GM23338 (cell line): ENCODE measurements at regions not wholly inside any gene's neighbourhood (a gene's known extent, or its start where the extent isn't known, plus 50 kb on each side); places are given as distances from the start of the nearest gene placed in this dataset.

Source experiments
- ATAC-seq: fragments of 200-7000 bp; cut with Tn5 transposase; 3 replicates; pipeline ENCODE4 v1.9.1; 2020
- DNase-seq: peaks from one replicate; pipeline ENCODE4 v3.0.0-alpha.2; 2015; ENCODE audit warnings: low spot score
- H2AFZ ChIP-seq: fragments of 200-600 bp; sonication (generic); 2 replicates; pipeline ENCODE4 v1.8.0; 2016; ENCODE audit warnings: antibody characterized with exemption, mild to moderate bottlenecking, moderate library complexity
- H3F3A ChIP-seq: fragments of 200-600 bp; sonication (generic); replicated peaks from 2 replicates; pipeline ENCODE4 v1.8.0; 2017; ENCODE audit warnings: antibody characterized with exemption, mixed run types, low read depth
- H3K27ac ChIP-seq: fragments of 200-600 bp; sonication (generic); 2 replicates; pipeline ENCODE4 v1.6.1; 2016; ENCODE audit warnings: low read depth
- H3K27me3 ChIP-seq: fragments of 200-600 bp; sonication (generic); 2 replicates; pipeline ENCODE4 v1.8.0; 2016; ENCODE audit warnings: mild to moderate bottlenecking, mixed run types, moderate library complexity; ENCODE audit not compliant: insufficient read depth
- H3K36me3 ChIP-seq: fragments of 200-600 bp; sonication (generic); 2 replicates; pipeline ENCODE4 v1.8.0; 2016; ENCODE audit warnings: mild to moderate bottlenecking; ENCODE audit not compliant: insufficient read depth
- H3K4me1 ChIP-seq: fragments of 200-600 bp; sonication (generic); 2 replicates; pipeline ENCODE4 v1.8.0; 2016; ENCODE audit warnings: mild to moderate bottlenecking, moderate library complexity; ENCODE audit not compliant: insufficient read depth
- H3K4me2 ChIP-seq: fragments of 200-600 bp; sonication (generic); 2 replicates; pipeline ENCODE4 v1.7.1; 2017; ENCODE audit warnings: mixed run types
- H3K4me3 ChIP-seq: fragments of 200-600 bp; sonication (generic); 2 replicates; pipeline ENCODE4 v1.6.1; 2016; ENCODE audit warnings: mixed run types
- H3K79me2 ChIP-seq: fragments of 200-600 bp; sonication (generic); replicated peaks from 2 replicates; pipeline ENCODE4 v1.8.0; 2017; ENCODE audit warnings: mild to moderate bottlenecking; ENCODE audit not compliant: insufficient read depth
- H3K9me2 ChIP-seq: fragments of 200-600 bp; sonication (generic); 2 replicates; pipeline ENCODE4 v1.8.0; 2017; ENCODE audit not compliant: insufficient read depth
- H4K20me1 ChIP-seq: fragments of 200-600 bp; sonication (generic); replicated peaks from 2 replicates; pipeline ENCODE4 v1.8.0; 2017; ENCODE audit warnings: mild to moderate bottlenecking; ENCODE audit not compliant: insufficient read depth
- H3K27ac Mint-ChIP-seq: 2 replicates; pipeline ENCODE4 v1.8.0; 2020; ENCODE audit warnings: inconsistent platforms, mild to moderate bottlenecking, moderate library complexity, mixed read lengths
- H3K27me3 Mint-ChIP-seq: 3 replicates; pipeline ENCODE4 v1.8.0; 2022; ENCODE audit warnings: low read depth, mild to moderate bottlenecking, moderate library complexity, mixed read lengths, inconsistent platforms; ENCODE audit not compliant: insufficient read depth, poor library complexity
- H3K36me3 Mint-ChIP-seq: 3 replicates; pipeline ENCODE4 v1.8.0; 2021; ENCODE audit warnings: low read depth, mild to moderate bottlenecking, inconsistent platforms, moderate library complexity, mixed read lengths
- H3K4me1 Mint-ChIP-seq: 3 replicates; pipeline ENCODE4 v1.8.0; 2020; ENCODE audit warnings: mild to moderate bottlenecking, inconsistent platforms, mixed read lengths
- H3K4me3 Mint-ChIP-seq: 3 replicates; pipeline ENCODE4 v1.8.0; 2021; ENCODE audit warnings: moderate library complexity, mild to moderate bottlenecking, inconsistent platforms, mixed read lengths
- H3K9me3 Mint-ChIP-seq: 3 replicates; pipeline ENCODE4 v1.8.0; 2020; ENCODE audit warnings: moderate library complexity, mild to moderate bottlenecking, inconsistent platforms, mixed read lengths
- CREB1 ChIP-seq: fragments of 250-450 bp; sonication (Bioruptor Pico); IDR thresholded peaks from 2 replicates; pipeline ENCODE4 v1.5.0; 2020; ENCODE audit warnings: low read depth, mild to moderate bottlenecking, moderate library complexity
- CTCF ChIP-seq, 2 experiments: fragments of 200-600 bp in 1 of 2; sonication (generic) in 1 of 2; conservative IDR thresholded peaks; 2 replicates each; pipeline versions ENCODE4 v1.5.1 to v1.6.1; 2016 to 2017; ENCODE audit warnings: antibody characterized with exemption in 2 of 2, low read depth in 2 of 2, mild to moderate bottlenecking in 2 of 2, moderate library complexity in 1 of 2
- ETS1 ChIP-seq: IDR thresholded peaks from 2 replicates; pipeline ENCODE4 v1.6.1; 2016; ENCODE audit warnings: antibody characterized with exemption
- EZH2 ChIP-seq: fragments of 200-600 bp; sonication (generic); IDR thresholded peaks from one replicate; pipeline ENCODE4 v1.8.0; 2017; ENCODE audit warnings: antibody characterized with exemption, mild to moderate bottlenecking, low read depth; ENCODE audit not compliant: unreplicated experiment
- EZH2phosphoT487 ChIP-seq: fragments of 200-600 bp; sonication (generic); IDR thresholded peaks from one replicate; pipeline ENCODE4 v1.8.1; 2018; ENCODE audit warnings: antibody characterized with exemption; ENCODE audit not compliant: unreplicated experiment
- JUNB ChIP-seq: IDR thresholded peaks from one replicate; pipeline ENCODE4 v1.6.1; 2016; ENCODE audit warnings: antibody characterized with exemption; ENCODE audit not compliant: unreplicated experiment
- NANOG ChIP-seq: IDR thresholded peaks from 2 replicates; pipeline ENCODE4 v1.6.1; 2016; ENCODE audit warnings: antibody characterized with exemption, borderline replicate concordance
- POLR2AphosphoS5 ChIP-seq: IDR thresholded peaks from 2 replicates; pipeline ENCODE4 v1.6.1; 2016; ENCODE audit warnings: antibody characterized with exemption, low read depth
- REST ChIP-seq: IDR thresholded peaks from one replicate; pipeline ENCODE4 v1.6.1; 2018; ENCODE audit warnings: antibody characterized with exemption; ENCODE audit not compliant: unreplicated experiment
- STAT1 ChIP-seq: IDR thresholded peaks from one replicate; pipeline ENCODE4 v1.6.1; 2016; ENCODE audit warnings: antibody characterized with exemption; ENCODE audit not compliant: unreplicated experiment
- ZNF114 ChIP-seq: fragments of 250-450 bp; sonication (Bioruptor Pico); IDR thresholded peaks from 2 replicates; pipeline ENCODE4 v1.5.0; 2020; ENCODE audit warnings: mild to moderate bottlenecking, moderate library complexity
- ZNF331 ChIP-seq: fragments of 250-450 bp; sonication (Bioruptor Pico); IDR thresholded peaks from 2 replicates; pipeline ENCODE4 v1.5.0; 2020; ENCODE audit warnings: low read depth, mild to moderate bottlenecking, moderate library complexity
- ZNF462 ChIP-seq: fragments of 250-450 bp; sonication (Bioruptor Pico); IDR thresholded peaks from 2 replicates; pipeline ENCODE4 v1.5.0; 2020; ENCODE audit warnings: mild to moderate bottlenecking, moderate library complexity

DNA sequence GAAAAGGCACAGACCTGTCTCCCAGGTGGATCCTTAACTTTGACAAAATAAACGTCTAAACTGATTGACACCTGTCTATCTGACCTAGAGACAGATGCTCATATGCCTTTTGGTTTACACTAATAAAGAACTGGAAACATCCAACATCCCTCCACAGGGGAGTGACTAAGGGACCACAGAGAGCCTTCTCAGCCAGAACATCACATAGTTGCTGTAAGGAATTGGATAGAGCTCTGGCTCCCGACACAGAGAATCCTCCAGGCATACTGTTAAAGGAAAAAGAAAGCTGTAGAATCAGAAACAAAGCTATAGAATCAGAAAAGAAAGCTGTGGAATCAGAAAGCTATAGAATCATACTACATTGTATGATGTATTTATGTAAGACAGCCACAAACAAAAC, 258.8 kb downstream of the STK31 start:
- TF ChIP-seq EZH2 (no peak), POLR2AphosphoS5 (no peak), ZNF331 (CRISPR knock-in tag) (no peak), CREB1 (no peak), ZNF462 (no peak), NANOG (no peak), REST (no peak), JUNB (no peak), ETS1 (no peak), STAT1 (no peak), ZNF114 (no peak), CTCF (conservative IDR thresholded peaks at IDR 0.05; ENCODE audit: low read depth in 2 of 2) (no peak), EZH2phosphoT487 (no peak)
- Histone ChIP-seq H3K9me2 (peaks cover 4% of the 10 kb centered on the region; the same call in 1 of the 2 replicates), H2AFZ (peak overlapping the region; percentile 95), H3K79me2 (no peaks in the 10 kb centered on the region), H3K36me3 (no peaks in the 10 kb centered on the region), H3K27me3 (no peaks in the 10 kb centered on the region), H4K20me1 (no peaks in the 10 kb centered on the region), H3K4me3 (no peak overlapping the region), H3K4me2 (no peak overlapping the region), H3F3A (no peaks in the 10 kb centered on the region), H3K4me1 (peaks cover 15% of the 10 kb centered on the region), H3K27ac (no peak overlapping the region)
- H3K36me3 Mint-ChIP-seq = no peaks in the 10 kb centered on the region
- ATAC-seq (peak; percentile 50), DNase-seq (no peak)
- H3K4me3 Mint-ChIP-seq = no peak overlapping the region
- peak overlapping the region; percentile 55 for H3K27ac Mint-ChIP-seq
- H3K4me1 Mint-ChIP-seq = peaks cover 27% of the 10 kb centered on the region
- H3K27me3 Mint-ChIP-seq = no peaks in the 10 kb centered on the region
- 0 out of 3 replicates have a peak, but pooled peaks cover under 1% of the 10 kb centered on the region for H3K9me3 Mint-ChIP-seq
